Nephron progenitor cell (in vitro differentiated cells): ENCODE measurements at regions not wholly inside any gene's neighbourhood (a gene's known extent, or its start where the extent isn't known, plus 50 kb on each side); places are given as distances from the start of the nearest gene placed in this dataset.
"Not testable (repeated sequence)": the region's sequence is repeated elsewhere in the genome, so short reads cannot be mapped to it uniquely, and the experiment has no call there.

Experiments used
- DNase-seq: peaks from one replicate; pipeline ENCODE4 v3.0.0; 2021
- H3K27ac Mint-ChIP-seq: 2 replicates; pipeline ENCODE4 v1.8.0; 2021; ENCODE audit warnings: mild to moderate bottlenecking, moderate library complexity, mixed read lengths
- H3K27me3 Mint-ChIP-seq: 2 replicates; pipeline ENCODE4 v1.8.0; 2021; ENCODE audit warnings: mild to moderate bottlenecking, low read depth, mixed read lengths; ENCODE audit not compliant: poor library complexity
- H3K36me3 Mint-ChIP-seq: 2 replicates; pipeline ENCODE4 v1.8.0; 2021; ENCODE audit warnings: low read depth, mixed read lengths
- H3K4me1 Mint-ChIP-seq: 2 replicates; pipeline ENCODE4 v1.8.0; 2021; ENCODE audit warnings: mixed read lengths
- H3K4me3 Mint-ChIP-seq: 2 replicates; pipeline ENCODE4 v1.8.0; 2021; ENCODE audit warnings: mild to moderate bottlenecking, moderate library complexity, mixed read lengths
- H3K9me3 Mint-ChIP-seq: 2 replicates; pipeline ENCODE4 v1.8.0; 2021; ENCODE audit warnings: mild to moderate bottlenecking, moderate library complexity, mixed read lengths
- TF ChIP-seq, protein P1 (sequence below): fragments of 200-600 bp; sonication (generic); IDR thresholded peaks from 2 replicates; pipeline ENCODE4 v1.5.0; 2021; ENCODE audit warnings: antibody characterized with exemption

DNA sequence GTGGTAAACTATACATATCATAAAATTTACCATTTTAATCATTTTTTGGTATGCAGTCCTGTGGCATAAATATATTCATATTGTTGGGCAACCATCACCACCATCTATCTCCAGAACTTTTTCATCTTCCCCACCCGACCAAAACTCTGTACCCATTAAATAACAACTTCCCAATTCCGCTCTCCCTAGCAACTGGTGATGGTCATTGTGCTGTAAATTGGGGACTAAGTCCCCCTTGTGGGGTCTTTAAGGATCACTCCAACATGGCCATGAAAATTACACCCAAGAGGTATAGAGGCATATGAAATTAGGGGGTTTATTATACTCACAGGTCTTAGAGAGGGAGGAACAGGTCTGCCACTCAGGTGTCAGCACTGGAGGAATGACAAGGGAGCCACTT is 57.4 kb upstream of the NKD1 start:
- H3K4me1 Mint-ChIP-seq, result peaks cover 7% of the 10 kb centered on the region
- no peak overlapping the region for H3K4me3 Mint-ChIP-seq
- H3K36me3 Mint-ChIP-seq, result no peaks in the 10 kb centered on the region
- peaks cover 2% of the 10 kb centered on the region for H3K27me3 Mint-ChIP-seq
- H3K27ac Mint-ChIP-seq, result no peak overlapping the region
- no peak for DNase-seq
- H3K9me3 Mint-ChIP-seq, result peaks cover 15% of the 10 kb centered on the region
- TF ChIP-seq, protein P1, sequence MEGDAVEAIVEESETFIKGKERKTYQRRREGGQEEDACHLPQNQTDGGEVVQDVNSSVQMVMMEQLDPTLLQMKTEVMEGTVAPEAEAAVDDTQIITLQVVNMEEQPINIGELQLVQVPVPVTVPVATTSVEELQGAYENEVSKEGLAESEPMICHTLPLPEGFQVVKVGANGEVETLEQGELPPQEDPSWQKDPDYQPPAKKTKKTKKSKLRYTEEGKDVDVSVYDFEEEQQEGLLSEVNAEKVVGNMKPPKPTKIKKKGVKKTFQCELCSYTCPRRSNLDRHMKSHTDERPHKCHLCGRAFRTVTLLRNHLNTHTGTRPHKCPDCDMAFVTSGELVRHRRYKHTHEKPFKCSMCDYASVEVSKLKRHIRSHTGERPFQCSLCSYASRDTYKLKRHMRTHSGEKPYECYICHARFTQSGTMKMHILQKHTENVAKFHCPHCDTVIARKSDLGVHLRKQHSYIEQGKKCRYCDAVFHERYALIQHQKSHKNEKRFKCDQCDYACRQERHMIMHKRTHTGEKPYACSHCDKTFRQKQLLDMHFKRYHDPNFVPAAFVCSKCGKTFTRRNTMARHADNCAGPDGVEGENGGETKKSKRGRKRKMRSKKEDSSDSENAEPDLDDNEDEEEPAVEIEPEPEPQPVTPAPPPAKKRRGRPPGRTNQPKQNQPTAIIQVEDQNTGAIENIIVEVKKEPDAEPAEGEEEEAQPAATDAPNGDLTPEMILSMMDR, result no peak

DNA sequence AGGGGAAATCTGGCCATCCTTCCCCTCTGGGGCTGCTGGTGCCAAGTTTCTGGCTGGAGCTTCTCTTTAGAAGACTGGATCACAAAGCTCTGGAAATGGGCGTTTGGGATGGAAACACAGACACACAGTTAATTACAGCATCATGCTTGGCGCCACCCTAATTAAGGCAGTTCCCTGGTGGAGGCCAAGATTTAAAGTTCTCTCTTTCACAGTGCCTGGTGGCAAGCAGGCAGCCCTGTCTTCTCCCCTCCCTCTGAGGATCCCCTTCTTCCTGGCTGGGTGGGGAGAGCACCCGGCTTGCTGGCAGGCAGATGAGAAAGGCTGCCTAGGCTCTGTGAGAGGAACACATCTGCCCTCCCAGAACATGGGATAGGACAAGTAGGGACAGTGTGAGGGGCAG is 59.0 kb upstream of the NKD1 start:
- peaks cover 32% of the 10 kb centered on the region for H3K9me3 Mint-ChIP-seq
- H3K27me3 Mint-ChIP-seq, result peaks cover 2% of the 10 kb centered on the region
- H3K27ac Mint-ChIP-seq, result no peak overlapping the region
- peaks cover 2% of the 10 kb centered on the region for H3K36me3 Mint-ChIP-seq
- no peaks in the 10 kb centered on the region for H3K4me1 Mint-ChIP-seq
- TF ChIP-seq, protein P1, result no peak
- no peak overlapping the region for H3K4me3 Mint-ChIP-seq
- no peak for DNase-seq

DNA sequence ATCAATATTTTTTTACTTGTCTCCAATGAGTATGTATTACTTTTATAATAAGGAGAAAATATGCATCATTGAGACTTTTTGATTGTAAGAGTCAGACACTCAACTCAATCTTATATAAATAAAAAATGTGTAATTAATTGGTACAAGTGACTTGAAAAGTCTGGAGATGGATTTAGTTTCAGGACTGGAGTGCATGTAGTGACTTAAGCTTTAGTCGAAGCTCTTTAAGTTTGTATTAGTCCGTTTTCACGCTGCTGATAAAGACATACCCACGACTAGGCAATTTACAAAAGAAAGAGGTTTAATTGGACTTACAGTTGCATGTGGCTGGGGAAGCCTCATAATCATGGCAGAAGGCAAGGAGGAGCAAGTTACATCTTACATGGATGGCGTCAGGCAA is 60.7 kb upstream of the NKD1 start:
- no peak overlapping the region for H3K4me3 Mint-ChIP-seq
- H3K4me1 Mint-ChIP-seq, result no peaks in the 10 kb centered on the region
- peaks cover 45% of the 10 kb centered on the region for H3K9me3 Mint-ChIP-seq
- peaks cover 6% of the 10 kb centered on the region for H3K27me3 Mint-ChIP-seq
- H3K27ac Mint-ChIP-seq, result no peak overlapping the region
- no peak for DNase-seq
- TF ChIP-seq, protein P1, result no peak
- H3K36me3 Mint-ChIP-seq, result peaks cover 10% of the 10 kb centered on the region

DNA sequence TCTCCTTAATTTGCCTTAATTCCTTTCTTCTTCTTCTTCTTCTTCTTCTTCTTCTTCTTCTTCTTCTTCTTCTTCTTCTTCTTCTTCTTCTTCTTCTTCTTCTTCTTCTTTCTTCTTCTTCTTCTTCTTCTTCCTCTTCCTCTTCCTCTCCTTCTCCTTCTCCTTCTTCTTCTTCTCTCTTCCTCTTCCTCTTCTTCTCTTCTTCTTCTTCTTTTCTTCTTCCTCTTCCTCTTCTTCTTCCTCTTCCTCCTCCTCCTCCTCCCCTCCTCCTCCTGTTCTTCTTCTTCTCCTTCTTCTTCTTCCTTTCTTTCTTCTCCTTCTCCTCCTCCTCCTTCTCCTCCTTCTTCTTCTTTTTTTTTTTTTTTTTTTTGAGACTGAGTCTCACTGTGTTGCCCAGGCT is 62.0 kb upstream of the NKD1 start:
- not testable (repeated sequence) for DNase-seq, H3K4me3 Mint-ChIP-seq, H3K27ac Mint-ChIP-seq, H3K27me3 Mint-ChIP-seq, H3K36me3 Mint-ChIP-seq
- H3K9me3 Mint-ChIP-seq, result peaks cover 53% of the 10 kb centered on the region
- H3K4me1 Mint-ChIP-seq, result peaks cover 11% of the 10 kb centered on the region

DNA sequence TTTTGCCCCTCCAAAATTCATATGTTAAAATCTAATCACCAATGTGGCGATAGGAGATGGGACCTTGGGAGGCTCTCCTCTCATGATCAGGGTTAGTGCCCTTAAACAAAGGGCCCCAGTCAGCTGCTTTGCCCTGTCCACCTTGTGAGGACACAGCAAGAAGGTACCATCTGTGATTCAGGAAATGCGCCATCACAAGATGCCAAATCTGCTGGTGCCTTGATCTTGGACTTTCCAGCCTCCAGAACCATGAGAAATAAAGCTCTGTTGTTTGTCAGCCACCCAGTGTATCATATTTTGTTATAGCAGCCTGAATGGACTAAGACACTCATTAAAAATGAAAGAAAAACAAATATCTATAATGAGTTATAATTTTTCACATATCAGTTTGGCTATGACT is 63.0 kb upstream of the NKD1 start:
- Mint-ChIP-seq H3K27me3 (peaks cover 3% of the 10 kb centered on the region), H3K4me3 (no peak overlapping the region), H3K9me3 (peaks cover 53% of the 10 kb centered on the region), H3K4me1 (peaks cover 13% of the 10 kb centered on the region), H3K36me3 (peaks cover 10% of the 10 kb centered on the region), H3K27ac (no peak overlapping the region)
- TF ChIP-seq, protein P1, result no peak
- DNase-seq, result no peak

DNA sequence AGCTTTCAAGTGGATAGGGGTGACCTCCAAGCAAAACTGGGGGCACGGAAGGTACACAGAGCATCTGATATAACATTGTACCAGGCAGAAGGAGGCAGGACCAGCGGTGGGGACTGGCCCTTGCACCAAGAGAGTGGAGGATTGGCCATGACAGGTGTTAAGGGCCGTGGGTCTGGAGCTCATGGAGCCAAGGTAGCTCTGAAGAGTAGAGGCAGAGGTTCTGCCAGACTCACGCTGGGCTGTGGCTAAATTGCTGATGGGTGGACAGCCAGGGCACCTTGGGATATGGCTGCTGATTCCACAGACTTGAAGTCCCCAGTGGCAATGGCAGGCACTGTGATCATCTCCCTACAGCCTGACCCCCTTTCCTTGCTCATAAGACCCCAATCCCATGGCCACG is 65.9 kb upstream of the NKD1 start:
- H3K36me3 Mint-ChIP-seq, result peaks cover 10% of the 10 kb centered on the region
- H3K4me1 Mint-ChIP-seq, result peaks cover 34% of the 10 kb centered on the region
- TF ChIP-seq, protein P1, result no peak
- DNase-seq, result no peak
- H3K27me3 Mint-ChIP-seq, result peaks cover 3% of the 10 kb centered on the region
- H3K27ac Mint-ChIP-seq, result peak overlapping the region; percentile 95
- H3K9me3 Mint-ChIP-seq, result peaks cover 47% of the 10 kb centered on the region
- H3K4me3 Mint-ChIP-seq, result no peak overlapping the region
